Tibial nerve (tissue), 3 donors: ENCODE measurements at regions not wholly inside any gene's neighbourhood (a gene's known extent, or its start where the extent isn't known, plus 50 kb on each side); places are given as distances from the start of the nearest gene placed in this dataset.

ENCODE experiments used
- EP300 ChIP-seq, 2 donors: sonication (generic); formaldehyde crosslinking; IDR thresholded peaks; one replicate each; pipeline ENCODE4 v1.6.1; 2017; ENCODE audit warnings: antibody characterized with exemption in 2 of 2, mild to moderate bottlenecking in 1 of 2
- POLR2A ChIP-seq, 2 donors: fragments of 450-650 bp; IDR thresholded peaks; one replicate each; pipeline ENCODE4 v1.6.1; 2017; ENCODE audit warnings: antibody characterized with exemption in 2 of 2, mild to moderate bottlenecking in 2 of 2, moderate library complexity in 2 of 2

DNA sequence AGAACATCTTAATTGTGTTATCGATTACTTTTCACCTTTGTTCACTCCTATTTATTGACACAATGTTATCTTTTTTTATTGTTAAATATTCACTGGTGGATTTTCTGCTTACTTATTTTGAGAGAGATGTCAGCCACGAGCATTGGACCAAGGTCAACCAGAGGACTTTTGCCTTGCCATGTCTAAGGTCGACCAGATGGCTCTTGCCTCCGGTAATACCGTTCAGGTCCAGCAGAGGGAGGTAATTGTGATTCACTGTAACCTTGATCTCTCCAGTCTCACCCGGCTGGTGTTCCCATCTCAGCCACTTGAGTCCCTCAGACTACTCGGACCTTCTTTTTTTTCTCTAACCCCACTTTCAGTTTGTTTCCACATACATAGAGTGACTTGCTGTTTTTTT is 1438.1 kb downstream of the UQCRFS1 start:
- TF ChIP-seq EP300 (IDR thresholded peaks at IDR 0.05) (no peak), POLR2A (IDR thresholded peaks at IDR 0.05) (no peak)
